ENCODE measurements at regions not wholly inside any gene's neighbourhood (a gene's known extent, or its start where the extent isn't known, plus 50 kb on each side); places are given as distances from the start of the nearest gene placed in this dataset.

- no peak overlapping the region for H3K27ac ChIP-seq (ENCODE audit: low read depth, low read length, poor library complexity, severe bottlenecking)
- no peak overlapping the region for H2AFZ ChIP-seq (ENCODE audit: low read length)
- TF ChIP-seq EZH2 (IDR thresholded peaks at IDR 0.05; ENCODE audit: borderline replicate concordance, low read length) (no peak), CTCF (IDR thresholded peaks at IDR 0.05; ENCODE audit: low read length) (no peak)
- no peaks in the 10 kb centered on the region for H3F3A ChIP-seq (ENCODE audit: insufficient read depth, low read length)
- H3K9ac ChIP-seq (ENCODE audit: low read length): no peak overlapping the region
- no peaks in the 10 kb centered on the region for H3K9me2 ChIP-seq (ENCODE audit: low read depth, low read length)
- no peak overlapping the region for H3K4me2 ChIP-seq (ENCODE audit: low read length)
- H3K27me3 ChIP-seq (ENCODE audit: insufficient read depth, low read length): no peaks in the 10 kb centered on the region
- H3K79me2 ChIP-seq (ENCODE audit: insufficient read depth, low read length): no peaks in the 10 kb centered on the region
- H3K9me3 ChIP-seq (ENCODE audit: low read length): no peaks in the 10 kb centered on the region
- no peaks in the 10 kb centered on the region for H3K4me1 ChIP-seq (ENCODE audit: insufficient read depth, low read length, severe bottlenecking)
- H3K36me3 ChIP-seq (ENCODE audit: insufficient read depth, low read length): no peaks in the 10 kb centered on the region
- no peaks in the 10 kb centered on the region for H4K20me1 ChIP-seq (ENCODE audit: insufficient read depth, low read length)
- no peak overlapping the region for H3K4me3 ChIP-seq (ENCODE audit: low read depth, low read length, poor library complexity, severe bottlenecking)
These were observed 445.6 kb upstream of the CELF4 start for GRCh38 chr18:38010971-38011857.

GRCh38 chr18:38010037-38010436 lies 444.4 kb upstream of the CELF4 start:
- TF ChIP-seq EZH2 (IDR thresholded peaks at IDR 0.05; ENCODE audit: borderline replicate concordance, low read length) (no peak), CTCF (IDR thresholded peaks at IDR 0.05; ENCODE audit: low read length) (no peak)
- Histone ChIP-seq H3K9me2 (ENCODE audit: low read depth, low read length) (no peaks in the 10 kb centered on the region), H3K4me2 (ENCODE audit: low read length) (no peak overlapping the region), H3K4me3 (ENCODE audit: low read depth, low read length, poor library complexity, severe bottlenecking) (no peak overlapping the region), H3F3A (ENCODE audit: insufficient read depth, low read length) (no peaks in the 10 kb centered on the region), H3K9me3 (ENCODE audit: low read length) (no peaks in the 10 kb centered on the region), H3K79me2 (ENCODE audit: insufficient read depth, low read length) (no peaks in the 10 kb centered on the region), H2AFZ (ENCODE audit: low read length) (no peak overlapping the region), H3K36me3 (ENCODE audit: insufficient read depth, low read length) (no peaks in the 10 kb centered on the region), H3K4me1 (ENCODE audit: insufficient read depth, low read length, severe bottlenecking) (no peaks in the 10 kb centered on the region), H4K20me1 (ENCODE audit: insufficient read depth, low read length) (no peaks in the 10 kb centered on the region), H3K27me3 (ENCODE audit: insufficient read depth, low read length) (no peaks in the 10 kb centered on the region), H3K27ac (ENCODE audit: low read depth, low read length, poor library complexity, severe bottlenecking) (no peak overlapping the region), H3K9ac (ENCODE audit: low read length) (no peak overlapping the region)

- Histone ChIP-seq H3K27me3 (ENCODE audit: insufficient read depth, low read length) (no peaks in the 10 kb centered on the region), H3K9me2 (ENCODE audit: low read depth, low read length) (no peaks in the 10 kb centered on the region), H3K9me3 (ENCODE audit: low read length) (no peaks in the 10 kb centered on the region), H3K4me1 (ENCODE audit: insufficient read depth, low read length, severe bottlenecking) (no peaks in the 10 kb centered on the region), H3K79me2 (ENCODE audit: insufficient read depth, low read length) (no peaks in the 10 kb centered on the region), H3K36me3 (ENCODE audit: insufficient read depth, low read length) (no peaks in the 10 kb centered on the region), H3K27ac (ENCODE audit: low read depth, low read length, poor library complexity, severe bottlenecking) (no peak overlapping the region), H3K4me2 (ENCODE audit: low read length) (no peak overlapping the region), H4K20me1 (ENCODE audit: insufficient read depth, low read length) (no peaks in the 10 kb centered on the region), H3K9ac (ENCODE audit: low read length) (no peak overlapping the region), H3K4me3 (ENCODE audit: low read depth, low read length, poor library complexity, severe bottlenecking) (no peak overlapping the region), H2AFZ (ENCODE audit: low read length) (no peak overlapping the region), H3F3A (ENCODE audit: insufficient read depth, low read length) (no peaks in the 10 kb centered on the region)
- TF ChIP-seq CTCF (IDR thresholded peaks at IDR 0.05; ENCODE audit: low read length) (no peak), EZH2 (IDR thresholded peaks at IDR 0.05; ENCODE audit: borderline replicate concordance, low read length) (no peak)
These were observed 443.7 kb upstream of the CELF4 start for GRCh38 chr18:38009320-38009719.
